NT2/D1 (cell line): ENCODE measurements at regions not wholly inside any gene's neighbourhood (a gene's known extent, or its start where the extent isn't known, plus 50 kb on each side); places are given as distances from the start of the nearest gene placed in this dataset.

ENCODE experiments used
- DNase-seq: peaks from one replicate; pipeline ENCODE4 v3.0.0-alpha.2; 2011; ENCODE audit warnings: low read depth, low spot score
- H3K27me3 ChIP-seq: 2 replicates; pipeline ENCODE4 v1.6.0; 2011; ENCODE audit warnings: mild to moderate bottlenecking; ENCODE audit not compliant: insufficient read length, insufficient read depth
- H3K36me3 ChIP-seq: 2 replicates; pipeline ENCODE4 v1.6.1; 2011; ENCODE audit warnings: mild to moderate bottlenecking, low read length, mixed read lengths; ENCODE audit not compliant: insufficient read depth, insufficient read length
- H3K4me1 ChIP-seq: 2 replicates; pipeline ENCODE4 v1.5.1; 2011; ENCODE audit not compliant: insufficient read depth, insufficient read length
- H3K4me3 ChIP-seq: 2 replicates; pipeline ENCODE4 v1.5.1; 2011; ENCODE audit warnings: low read depth; ENCODE audit not compliant: insufficient read length
- H3K9ac ChIP-seq: 2 replicates; pipeline ENCODE4 v1.6.0; 2011; ENCODE audit warnings: low read depth; ENCODE audit not compliant: insufficient read length
- H3K9me3 ChIP-seq: 2 replicates; pipeline ENCODE4 v1.5.1; 2011; ENCODE audit warnings: mild to moderate bottlenecking, low read length; ENCODE audit not compliant: insufficient read depth
- SUZ12 ChIP-seq: IDR thresholded peaks from 2 replicates; pipeline ENCODE4 v1.6.1; 2011; ENCODE audit not compliant: insufficient read length, insufficient read depth; ENCODE audit errors: extremely low read depth
- YY1 ChIP-seq: IDR thresholded peaks from 2 replicates; pipeline ENCODE4 v1.6.1; 2011; ENCODE audit not compliant: insufficient read length, insufficient read depth
- ZNF274 ChIP-seq: IDR thresholded peaks from 2 replicates; pipeline ENCODE4 v1.6.1; 2011; ENCODE audit warnings: mild to moderate bottlenecking, low read depth, low read length

GRCh38 chr6:82083646-82084045, 163.9 kb downstream of the IBTK start:
- TF ChIP-seq ZNF274 (no peak), YY1 (no peak), SUZ12 (no peak)
- no peak for DNase-seq
- no peaks in the 10 kb centered on the region for H3K9me3 ChIP-seq
- H3K9ac ChIP-seq, result no peak overlapping the region
- no peaks in the 10 kb centered on the region for H3K4me1 ChIP-seq
- H3K4me3 ChIP-seq, result no peak overlapping the region
- no peaks in the 10 kb centered on the region for H3K27me3 ChIP-seq
- H3K36me3 ChIP-seq, result no peaks in the 10 kb centered on the region

- TF ChIP-seq SUZ12 (no peak), YY1 (no peak), ZNF274 (no peak)
- DNase-seq, result no peak
- no peak overlapping the region for H3K9ac ChIP-seq
- no peaks in the 10 kb centered on the region for H3K36me3 ChIP-seq
- no peaks in the 10 kb centered on the region for H3K27me3 ChIP-seq
- no peaks in the 10 kb centered on the region for H3K4me1 ChIP-seq
- no peaks in the 10 kb centered on the region for H3K9me3 ChIP-seq
- no peak overlapping the region for H3K4me3 ChIP-seq
Measured at GRCh38 chr6:82080767-82081166, 166.8 kb downstream of the IBTK start.

- H3K4me3 ChIP-seq, result no peak overlapping the region
- H3K27me3 ChIP-seq, result no peaks in the 10 kb centered on the region
- TF ChIP-seq SUZ12 (no peak), YY1 (no peak)
- no peak overlapping the region for H3K9ac ChIP-seq
- no peaks in the 10 kb centered on the region for H3K36me3 ChIP-seq
- DNase-seq, result no peak
- H3K9me3 ChIP-seq, result no peaks in the 10 kb centered on the region
- H3K4me1 ChIP-seq, result no peaks in the 10 kb centered on the region
Measured at GRCh38 chr6:82078286-82078908, 169.1 kb downstream of the IBTK start.

GRCh38 chr6:82076916-82077315, 170.6 kb downstream of the IBTK start:
- H3K4me1 ChIP-seq, result no peaks in the 10 kb centered on the region
- no peaks in the 10 kb centered on the region for H3K36me3 ChIP-seq
- no peak for DNase-seq
- no peaks in the 10 kb centered on the region for H3K27me3 ChIP-seq
- TF ChIP-seq SUZ12, result no peak
- no peak for TF ChIP-seq YY1
- TF ChIP-seq ZNF274, result no peak
- H3K4me3 ChIP-seq, result no peak overlapping the region
- no peak overlapping the region for H3K9ac ChIP-seq
- H3K9me3 ChIP-seq, result no peaks in the 10 kb centered on the region

- DNase-seq, result no peak
- H3K27me3 ChIP-seq, result no peaks in the 10 kb centered on the region
- H3K36me3 ChIP-seq, result no peaks in the 10 kb centered on the region
- no peaks in the 10 kb centered on the region for H3K9me3 ChIP-seq
- H3K9ac ChIP-seq, result no peak overlapping the region
- no peak overlapping the region for H3K4me3 ChIP-seq
- no peaks in the 10 kb centered on the region for H3K4me1 ChIP-seq
- TF ChIP-seq SUZ12 (no peak), ZNF274 (no peak)
Measured at GRCh38 chr6:82074556-82074955, 173.0 kb downstream of the IBTK start.

- no peak for TF ChIP-seq SUZ12
- no peak for TF ChIP-seq YY1
- TF ChIP-seq ZNF274, result no peak
- no peak for DNase-seq
- Histone ChIP-seq H3K9me3 (no peaks in the 10 kb centered on the region), H3K27me3 (no peaks in the 10 kb centered on the region), H3K4me1 (no peaks in the 10 kb centered on the region), H3K4me3 (no peak overlapping the region), H3K36me3 (no peaks in the 10 kb centered on the region), H3K9ac (no peak overlapping the region)
Measured at GRCh38 chr6:82073484-82073883, 174.1 kb downstream of the IBTK start.

GRCh38 chr6:82072751-82073150, 174.8 kb downstream of the IBTK start:
- DNase-seq, result no peak
- no peaks in the 10 kb centered on the region for H3K36me3 ChIP-seq
- no peaks in the 10 kb centered on the region for H3K4me1 ChIP-seq
- H3K9ac ChIP-seq, result no peak overlapping the region
- TF ChIP-seq YY1, result no peak
- no peak for TF ChIP-seq ZNF274
- TF ChIP-seq SUZ12, result no peak
- H3K9me3 ChIP-seq, result no peaks in the 10 kb centered on the region
- H3K27me3 ChIP-seq, result no peaks in the 10 kb centered on the region
- no peak overlapping the region for H3K4me3 ChIP-seq
